IMR-90 (cell line): ENCODE measurements at regions not wholly inside any gene's neighbourhood (a gene's known extent, or its start where the extent isn't known, plus 50 kb on each side); places are given as distances from the start of the nearest gene placed in this dataset.

Experiments
- ATAC-seq: fragments of 200-7000 bp; cut with Tn5 transposase; 2 replicates; pipeline ENCODE4 v1.9.1; 2020; ENCODE audit warnings: low read depth, mild to moderate bottlenecking, moderate library complexity
- BruUV-seq: library from RNA; stranded (reverse); fragments of 400-500 nt; replicated peaks from 2 replicates; lab custom pipeline; 2021; lab: Mats Ljungman, UMichigan
- CTCF ChIA-PET: fragments of 300-600 bp; formaldehyde crosslinking; extraction: SDS; loops from one replicate; lab custom pipeline; 2021; ENCODE audit warnings: antibody characterized with exemption; lab: Yijun Ruan, JAX
- POLR2A ChIA-PET: fragments of 300-600 bp; sonication (Branson Sonifier 250); formaldehyde crosslinking; loops from one replicate; lab custom pipeline; 2022; ENCODE audit warnings: antibody characterized with exemption; ENCODE audit not compliant: unreplicated experiment; lab: Charles Lee
- DNase-seq: peaks from one replicate; pipeline ENCODE4 v3.0.0; 2013
- H2AFZ ChIP-seq: replicated peaks from 2 replicates; pipeline ENCODE3; 2013; ENCODE audit warnings: low read length, mild to moderate bottlenecking; ENCODE audit not compliant: poor library complexity
- H2AK5ac ChIP-seq: 2 replicates; pipeline ENCODE4 v1.6.1; 2013; ENCODE audit warnings: low read depth, low read length, inconsistent platforms
- H2AK9ac ChIP-seq: replicated peaks from 2 replicates; pipeline ENCODE3; 2013; ENCODE audit warnings: mild to moderate bottlenecking, low read depth, low read length, moderate library complexity; ENCODE audit not compliant: poor library complexity
- H2BK120ac ChIP-seq: 2 replicates; pipeline ENCODE4 v1.6.1; 2013; ENCODE audit warnings: low read depth, low read length, inconsistent platforms
- H2BK15ac ChIP-seq: 3 replicates; pipeline ENCODE4 v1.6.1; 2013; ENCODE audit warnings: low read depth, low read length, inconsistent platforms
- H2BK20ac ChIP-seq: 2 replicates; pipeline ENCODE4 v1.6.1; 2013; ENCODE audit warnings: low read depth, mild to moderate bottlenecking, inconsistent platforms, low read length, moderate library complexity
- H2BK5ac ChIP-seq: 2 replicates; pipeline ENCODE4 v1.6.1; 2013; ENCODE audit warnings: mild to moderate bottlenecking, low read depth, low read length, inconsistent platforms; ENCODE audit not compliant: poor library complexity, severe bottlenecking
- H3K14ac ChIP-seq: replicated peaks from 2 replicates; pipeline ENCODE4 v1.6.1; 2013; ENCODE audit warnings: low read depth, low read length, inconsistent platforms
- H3K18ac ChIP-seq: 2 replicates; pipeline ENCODE4 v1.6.1; 2013; ENCODE audit warnings: low read depth, low read length, control low read depth
- H3K23ac ChIP-seq: 2 replicates; pipeline ENCODE4 v1.6.1; 2013; ENCODE audit warnings: low read depth, low read length, inconsistent platforms
- H3K27ac ChIP-seq: 2 replicates; pipeline ENCODE4 v1.5.1; 2013; ENCODE audit warnings: mild to moderate bottlenecking, control low read depth, low read length; ENCODE audit not compliant: insufficient read depth
- H3K27me3 ChIP-seq: 2 replicates; pipeline ENCODE4 v1.6.1; 2013; ENCODE audit warnings: low read length; ENCODE audit not compliant: control insufficient read depth, insufficient read depth
- H3K36me3 ChIP-seq: 2 replicates; pipeline ENCODE4 v1.6.1; 2013; ENCODE audit warnings: low read length, mixed read lengths; ENCODE audit not compliant: control insufficient read depth, insufficient read depth
- H3K4ac ChIP-seq: 2 replicates; pipeline ENCODE4 v1.6.1; 2013; ENCODE audit warnings: low read depth, low read length, inconsistent platforms
- H3K4me1 ChIP-seq: 2 replicates; pipeline ENCODE4 v1.6.1; 2013; ENCODE audit warnings: low read length, mixed read lengths; ENCODE audit not compliant: control insufficient read depth, insufficient read depth
- H3K4me2 ChIP-seq: 2 replicates; pipeline ENCODE4 v1.6.1; 2013; ENCODE audit warnings: low read depth, mild to moderate bottlenecking, control low read depth, low read length, moderate library complexity
- H3K4me3 ChIP-seq: 2 replicates; pipeline ENCODE4 v1.5.1; 2013; ENCODE audit warnings: low read depth, mild to moderate bottlenecking, control low read depth, low read length, moderate library complexity; ENCODE audit not compliant: insufficient read depth
- H3K56ac ChIP-seq: 2 replicates; pipeline ENCODE4 v1.6.1; 2013; ENCODE audit warnings: low read length, inconsistent platforms; ENCODE audit not compliant: insufficient read depth; ENCODE audit errors: extremely low read depth
- H3K79me1 ChIP-seq, 2 experiments: 2 replicates each; pipeline ENCODE4 v1.6.1; 2013; ENCODE audit warnings: low read length in 2 of 2, inconsistent platforms in 1 of 2, low read depth in 1 of 2
- H3K9ac ChIP-seq: 2 replicates; pipeline ENCODE4 v1.6.1; 2013; ENCODE audit warnings: low read depth, low read length, control low read depth
- H3K9me1 ChIP-seq: 2 replicates; pipeline ENCODE4 v1.6.1; 2013; ENCODE audit warnings: low read length, inconsistent platforms; ENCODE audit not compliant: insufficient read depth
- H3K9me3 ChIP-seq: 2 replicates; pipeline ENCODE4 v1.6.1; 2013; ENCODE audit warnings: low read length; ENCODE audit not compliant: control insufficient read depth, insufficient read depth
- H4K20me1 ChIP-seq: 2 replicates; pipeline ENCODE4 v1.6.1; 2013; ENCODE audit warnings: low read length, inconsistent platforms; ENCODE audit not compliant: insufficient read depth
- H4K5ac ChIP-seq: 2 replicates; pipeline ENCODE4 v1.6.1; 2013; ENCODE audit warnings: mild to moderate bottlenecking, low read depth, low read length, control low read depth
- H4K8ac ChIP-seq, 2 experiments: 2 replicates each; pipeline ENCODE4 v1.6.1; 2013; ENCODE audit warnings: low read depth in 2 of 2, low read length in 2 of 2, control low read depth in 1 of 2, inconsistent platforms in 1 of 2
- H4K91ac ChIP-seq: 2 replicates; pipeline ENCODE4 v1.6.1; 2013; ENCODE audit warnings: low read depth, low read length, inconsistent platforms; ENCODE audit not compliant: insufficient read depth
- CEBPB ChIP-seq: IDR thresholded peaks from 2 replicates; pipeline ENCODE4 v1.6.1; 2012; ENCODE audit warnings: low read depth, low read length, improper control_type of control experiment
- CHD1 ChIP-seq: IDR thresholded peaks from 2 replicates; pipeline ENCODE4 v1.6.1; 2012; ENCODE audit warnings: low read depth, low read length, improper control_type of control experiment
- ELK1 ChIP-seq: fragments of 150-350 bp; IDR thresholded peaks from 2 replicates; pipeline ENCODE4 v1.6.1; 2016; ENCODE audit warnings: low read depth, mild to moderate bottlenecking, low read length, moderate library complexity, borderline replicate concordance
- MAFK ChIP-seq: IDR thresholded peaks from 2 replicates; pipeline ENCODE4 v1.6.1; 2012; ENCODE audit warnings: low read depth, low read length, improper control_type of control experiment
- MAZ ChIP-seq: IDR thresholded peaks from 2 replicates; pipeline ENCODE4 v1.6.1; 2012; ENCODE audit warnings: low read depth, mild to moderate bottlenecking, low read length, improper control_type of control experiment, moderate library complexity, borderline replicate concordance
- NFE2L2 ChIP-seq: fragments of 150-350 bp; IDR thresholded peaks from 2 replicates; pipeline ENCODE4 v1.6.1; 2016; ENCODE audit warnings: low read depth, mild to moderate bottlenecking, low read length
- POLR2A ChIP-seq: IDR thresholded peaks from 2 replicates; pipeline ENCODE4 v1.6.1; 2012; ENCODE audit warnings: mild to moderate bottlenecking, low read depth, low read length
- RAD21 ChIP-seq: IDR thresholded peaks from 2 replicates; pipeline ENCODE4 v1.6.1; 2012; ENCODE audit warnings: low read length, improper control_type of control experiment
- RCOR1 ChIP-seq: IDR thresholded peaks from 2 replicates; pipeline ENCODE4 v1.6.1; 2012; ENCODE audit warnings: mild to moderate bottlenecking, low read length, improper control_type of control experiment; ENCODE audit not compliant: insufficient replicate concordance
- RFX5 ChIP-seq: IDR thresholded peaks from 2 replicates; pipeline ENCODE4 v1.8.0; 2012; ENCODE audit warnings: low read depth, mild to moderate bottlenecking, low read length, moderate library complexity
- SMC3 ChIP-seq: fragments of 150-350 bp; IDR thresholded peaks from 2 replicates; pipeline ENCODE4 v1.6.1; 2016; ENCODE audit warnings: low read depth, mild to moderate bottlenecking, antibody characterized with exemption, low read length, moderate library complexity
- USF2 ChIP-seq: fragments of 150-350 bp; IDR thresholded peaks from 2 replicates; pipeline ENCODE4 v1.6.1; 2017; ENCODE audit warnings: mild to moderate bottlenecking, antibody characterized with exemption, low read length, low read depth
- WGBS, 2 experiments: methylation state at CpG; one replicate each; pipeline versions ENCODE4 v1.1.5 to v1.1.7; 2013; ENCODE audit warnings: missing lambda C conversion rate in 2 of 2; ENCODE audit not compliant: insufficient read length in 1 of 2; ENCODE audit errors: extremely low coverage in 2 of 2; 5-methylcytosine and 5-hydroxymethylcytosine counted together
- dilution Hi-C: fragments of 300-500 bp; cut with HindIII; formaldehyde crosslinking; loops from one replicate; pipeline ENCODE4 v1.14.3; 2018; ENCODE audit warnings: low sequenced_read_pairs; ENCODE audit not compliant: unreplicated experiment
- in situ Hi-C: fragments of 300-500 bp; cut with MboI; formaldehyde crosslinking; loops from 3 replicates; pipeline ENCODE4 v1.14.3; 2019; ENCODE audit warnings: low sequenced_read_pairs, inconsistent platforms, mixed read lengths
- intact Hi-C: fragments of 100-400 bp; cut with micrococcal nuclease; formaldehyde crosslinking; loops from 2 replicates; pipeline ENCODE4 v1.10.0; 2022
- TF ChIP-seq, protein P1 (sequence below): conservative IDR thresholded peaks from 2 replicates; pipeline ENCODE4 v1.5.1; 2012; ENCODE audit warnings: mild to moderate bottlenecking, low read depth, low read length, improper control_type of control experiment

- Histone ChIP-seq H2BK120ac (no peak overlapping the region), H4K91ac (no peak overlapping the region), H2BK15ac (no peak overlapping the region), H4K8ac (no peak overlapping the region), H3K36me3 (no peaks in the 10 kb centered on the region), H3K9ac (no peak overlapping the region), H3K27me3 (peaks cover 8% of the 10 kb centered on the region), H3K9me3 (no peaks in the 10 kb centered on the region), H3K18ac (no peak overlapping the region), H4K5ac (no peak overlapping the region), H3K23ac (no peak overlapping the region), H3K4me2 (no peak overlapping the region), H2BK5ac (no peak overlapping the region), H2AK5ac (no peak overlapping the region), H2BK20ac (no peak overlapping the region), H3K9me1 (no peaks in the 10 kb centered on the region), H2AFZ (no peak overlapping the region), H3K4ac (no peak overlapping the region), H3K79me1 (no peaks in the 10 kb centered on the region), H3K56ac (no peak overlapping the region), H4K20me1 (no peaks in the 10 kb centered on the region), H3K14ac (no peak overlapping the region), H3K4me1 (no peaks in the 10 kb centered on the region), H3K27ac (no peak overlapping the region), H3K4me3 (no peak overlapping the region), H2AK9ac (no peak overlapping the region)
- TF ChIP-seq MAFK, result no peak
- no peak for TF ChIP-seq SMC3
- TF ChIP-seq NFE2L2, result no peak
- no peak for TF ChIP-seq USF2
- no peak for TF ChIP-seq MAZ
- no peak for TF ChIP-seq RFX5
- TF ChIP-seq RCOR1, result no peak
- TF ChIP-seq CEBPB, result no peak
- TF ChIP-seq POLR2A, result no peak
- no peak for TF ChIP-seq CHD1
- TF ChIP-seq ELK1, result no peak
- TF ChIP-seq RAD21, result no peak
- TF ChIP-seq, protein P1, sequence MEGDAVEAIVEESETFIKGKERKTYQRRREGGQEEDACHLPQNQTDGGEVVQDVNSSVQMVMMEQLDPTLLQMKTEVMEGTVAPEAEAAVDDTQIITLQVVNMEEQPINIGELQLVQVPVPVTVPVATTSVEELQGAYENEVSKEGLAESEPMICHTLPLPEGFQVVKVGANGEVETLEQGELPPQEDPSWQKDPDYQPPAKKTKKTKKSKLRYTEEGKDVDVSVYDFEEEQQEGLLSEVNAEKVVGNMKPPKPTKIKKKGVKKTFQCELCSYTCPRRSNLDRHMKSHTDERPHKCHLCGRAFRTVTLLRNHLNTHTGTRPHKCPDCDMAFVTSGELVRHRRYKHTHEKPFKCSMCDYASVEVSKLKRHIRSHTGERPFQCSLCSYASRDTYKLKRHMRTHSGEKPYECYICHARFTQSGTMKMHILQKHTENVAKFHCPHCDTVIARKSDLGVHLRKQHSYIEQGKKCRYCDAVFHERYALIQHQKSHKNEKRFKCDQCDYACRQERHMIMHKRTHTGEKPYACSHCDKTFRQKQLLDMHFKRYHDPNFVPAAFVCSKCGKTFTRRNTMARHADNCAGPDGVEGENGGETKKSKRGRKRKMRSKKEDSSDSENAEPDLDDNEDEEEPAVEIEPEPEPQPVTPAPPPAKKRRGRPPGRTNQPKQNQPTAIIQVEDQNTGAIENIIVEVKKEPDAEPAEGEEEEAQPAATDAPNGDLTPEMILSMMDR, result no peak
- ATAC-seq, result no peak
- dilution Hi-C loops (no loop called here), intact Hi-C loops (no loop called here), in situ Hi-C loops (no loop called here)
- DNase-seq, result no peak
- 40% methylated on average over 1 of the region's 2 CpGs; no CpG with 5 or more reads in 1 of the 2 experiments for WGBS, 2 experiments
- BruUV-seq, result no TSS peak
- CTCF ChIA-PET, result no interaction called here
- POLR2A ChIA-PET, result no interaction called here
These were observed 292.6 kb upstream of the IRX3 start for GRCh38 chr16:54579106-54579728.
